ENCODE measurements at regions not wholly inside any gene's neighbourhood (a gene's known extent, or its start where the extent isn't known, plus 50 kb on each side); places are given as distances from the start of the nearest gene placed in this dataset.

DNA sequence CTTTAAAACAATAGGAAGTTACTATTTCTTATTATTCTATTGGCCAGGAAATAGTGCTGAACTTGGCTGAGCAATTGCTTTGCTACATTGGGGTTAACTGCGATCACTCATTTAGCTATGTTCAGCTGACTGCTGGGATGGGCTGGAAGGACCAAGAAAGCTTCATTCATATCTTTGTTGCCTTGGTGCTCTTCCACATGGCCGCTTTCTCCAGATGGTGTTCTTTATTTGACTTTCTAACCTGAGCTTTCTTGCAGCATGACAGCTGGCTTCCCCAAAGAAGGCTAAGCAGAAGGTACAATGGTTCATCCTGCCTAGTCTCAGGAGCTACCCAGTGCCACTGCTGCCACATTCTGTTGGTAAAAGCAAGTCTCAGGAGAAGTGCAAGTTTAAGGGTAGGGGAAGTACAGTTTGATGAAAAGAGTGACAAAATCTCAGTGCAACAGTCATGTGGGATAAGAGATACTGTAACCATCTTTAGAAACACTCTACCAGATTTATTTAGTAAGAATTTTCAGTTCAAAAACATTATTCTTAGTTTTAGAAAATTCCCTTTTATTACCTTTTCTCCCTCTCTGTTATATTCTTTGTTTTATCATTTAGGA lies 180.6 kb upstream of the RBMS1 start:
- no peak for DNase-seq (ENCODE audit: low read depth in 3 of 3)

DNA sequence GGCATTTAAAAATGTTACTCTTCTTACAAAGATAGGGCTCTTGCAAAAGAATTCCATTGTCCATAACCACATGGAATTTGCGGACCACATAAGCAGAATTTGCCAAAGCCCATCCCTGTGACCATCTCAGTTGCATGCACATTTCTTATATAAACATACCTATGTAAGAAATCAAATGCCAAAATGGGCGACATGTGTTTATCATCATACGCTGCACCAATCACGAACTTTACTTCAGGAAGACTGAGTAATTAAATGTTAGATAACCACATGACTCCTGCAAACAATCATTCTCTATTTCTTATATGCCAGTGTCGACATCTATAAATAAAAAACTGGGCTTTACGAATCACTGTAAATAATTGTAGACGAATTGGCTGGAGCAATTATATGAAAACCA lies 186.1 kb upstream of the RBMS1 start:
- no peak for DNase-seq (ENCODE audit: low read depth in 3 of 3)

DNA sequence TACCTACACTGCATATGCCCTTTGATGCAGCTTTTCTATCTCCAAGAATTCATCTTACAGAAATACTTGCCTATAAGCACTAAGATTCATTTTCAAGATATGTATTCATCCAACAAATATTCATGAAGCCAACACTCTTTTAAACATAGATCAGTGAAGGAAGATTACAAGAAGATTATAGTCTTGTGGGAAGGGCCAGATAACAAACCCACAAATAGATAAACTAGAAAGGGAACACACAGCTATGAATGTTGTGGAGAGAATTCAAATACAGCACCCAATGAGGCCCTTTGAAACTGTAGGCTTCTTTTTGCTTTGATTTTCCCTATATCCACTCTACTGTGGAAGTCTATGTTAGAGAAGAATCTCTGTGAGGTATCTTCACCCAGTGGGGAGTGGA lies 186.7 kb upstream of the RBMS1 start:
- no peak for DNase-seq (ENCODE audit: low read depth in 3 of 3)

DNA sequence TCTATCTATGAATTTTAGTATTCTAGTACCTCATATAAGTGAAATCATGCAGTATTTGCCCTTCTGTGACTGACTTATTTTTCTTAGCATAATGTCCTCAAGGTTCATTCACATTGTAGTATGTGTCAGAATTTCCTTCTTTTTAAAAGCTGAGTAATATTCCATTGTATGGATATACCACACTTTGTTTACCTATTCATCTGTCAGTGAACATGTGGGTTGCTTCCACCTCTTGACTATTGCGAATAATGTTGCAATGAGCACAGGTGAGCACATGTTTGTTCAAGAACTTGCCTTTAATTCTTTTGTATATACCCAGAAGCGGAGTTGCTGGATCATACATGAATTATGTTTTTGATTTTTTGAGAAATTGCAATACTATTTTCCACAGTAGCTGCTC lies 187.4 kb upstream of the RBMS1 start:
- no peak for DNase-seq (ENCODE audit: low read depth in 3 of 3)

DNA sequence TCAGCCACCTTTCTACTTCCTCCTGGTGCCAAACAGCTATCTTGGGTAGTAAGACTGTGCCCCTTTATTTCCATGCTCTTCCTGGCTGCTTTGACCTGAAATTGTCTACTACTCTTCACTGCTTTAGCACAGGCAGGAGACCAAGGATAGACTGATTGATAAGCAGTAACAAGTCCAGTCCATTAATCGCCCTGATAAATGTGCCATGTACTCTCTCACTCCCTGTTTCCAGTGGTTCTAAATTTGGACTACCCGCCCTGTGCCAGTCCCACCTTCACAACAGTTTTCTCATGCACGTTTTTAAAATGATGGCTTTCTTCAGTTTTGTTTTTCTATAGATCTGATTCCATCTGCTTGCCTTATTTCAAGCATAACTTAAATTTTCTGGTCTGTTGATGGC lies 189.6 kb upstream of the RBMS1 start:
- DNase-seq (ENCODE audit: low read depth in 3 of 3) = no peak

DNA sequence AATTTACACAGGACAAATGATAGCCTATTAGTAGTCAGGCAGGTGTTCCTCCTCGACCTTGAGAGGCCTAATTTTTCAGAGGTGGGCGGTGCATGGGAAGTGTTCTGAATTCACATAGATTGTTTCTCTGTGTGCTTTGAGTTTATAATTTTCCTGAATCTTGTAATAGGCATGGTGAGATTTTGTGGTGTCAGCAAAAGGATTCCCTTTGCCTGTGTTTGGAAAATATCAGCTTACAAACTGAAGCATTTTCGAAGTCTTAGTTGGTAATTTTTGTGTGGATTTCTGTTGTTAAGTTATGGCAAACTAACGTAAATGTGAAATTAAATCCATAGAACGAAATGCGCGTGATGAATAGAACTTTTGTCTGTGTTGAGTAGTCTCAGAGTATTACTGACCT lies 194.0 kb upstream of the RBMS1 start:
- no peak for DNase-seq (ENCODE audit: low read depth in 3 of 3)

DNA sequence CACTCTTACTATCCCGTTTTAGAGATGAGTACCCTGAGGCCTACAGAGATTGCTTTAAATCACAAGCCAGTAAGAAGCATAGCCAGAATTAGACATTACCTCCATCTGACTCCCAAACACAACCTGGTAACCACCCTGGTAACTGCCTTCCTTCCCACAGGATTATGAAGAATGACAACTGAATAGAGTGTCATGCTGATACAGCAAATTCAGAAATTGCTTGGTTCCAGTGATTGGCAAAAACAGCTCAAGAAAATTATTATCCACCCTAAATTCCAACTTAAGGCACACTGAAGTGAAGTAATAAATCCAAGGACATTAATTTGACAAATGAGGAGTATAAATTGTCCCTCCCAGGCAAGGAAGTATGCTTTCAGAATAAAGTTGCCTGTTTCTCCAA lies 195.8 kb upstream of the RBMS1 start:
- no peak for DNase-seq (ENCODE audit: low read depth in 3 of 3)

DNA sequence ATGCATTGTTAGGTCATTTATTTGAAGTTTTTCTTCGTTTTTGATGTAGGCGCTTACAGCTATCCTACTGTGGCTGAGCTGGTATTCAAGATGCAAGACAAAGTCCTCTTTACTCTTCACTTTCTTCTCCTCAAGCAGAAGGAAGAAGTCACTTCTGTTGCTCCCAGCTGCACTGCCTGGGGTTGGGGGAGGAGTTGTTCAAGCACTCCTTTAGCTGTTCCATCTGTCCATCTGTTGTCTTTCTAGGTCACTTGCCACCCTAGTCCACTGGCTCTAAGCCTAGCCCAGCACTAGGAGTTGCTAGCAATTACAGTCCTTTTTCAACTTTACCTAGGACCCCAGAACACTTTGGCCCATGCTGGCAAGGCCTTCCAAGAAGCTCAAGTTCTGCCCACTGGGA lies 200.6 kb upstream of the RBMS1 start:
- DNase-seq (ENCODE audit: low read depth in 3 of 3) = no peak

DNA sequence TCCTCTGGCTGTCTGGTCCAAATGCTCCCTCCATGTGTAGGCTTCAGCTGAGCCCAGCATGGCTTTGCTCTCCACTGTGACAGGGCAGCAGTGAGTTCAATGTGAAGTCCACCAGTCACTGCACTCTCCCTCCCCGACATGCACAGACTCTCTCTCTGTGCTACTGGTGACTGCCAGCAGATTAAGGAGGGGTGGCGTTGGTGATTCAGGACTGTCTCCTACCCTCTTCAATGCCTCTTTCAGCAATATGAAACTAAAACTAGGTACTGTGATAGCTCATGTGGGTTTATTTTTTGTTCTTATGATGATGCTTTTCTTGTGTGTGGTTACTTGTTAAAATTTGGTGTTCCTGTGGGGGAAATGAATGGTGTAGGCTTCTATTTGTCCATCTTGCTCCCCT lies 201.0 kb upstream of the RBMS1 start:
- DNase-seq (ENCODE audit: low read depth in 3 of 3) = no peak

DNA sequence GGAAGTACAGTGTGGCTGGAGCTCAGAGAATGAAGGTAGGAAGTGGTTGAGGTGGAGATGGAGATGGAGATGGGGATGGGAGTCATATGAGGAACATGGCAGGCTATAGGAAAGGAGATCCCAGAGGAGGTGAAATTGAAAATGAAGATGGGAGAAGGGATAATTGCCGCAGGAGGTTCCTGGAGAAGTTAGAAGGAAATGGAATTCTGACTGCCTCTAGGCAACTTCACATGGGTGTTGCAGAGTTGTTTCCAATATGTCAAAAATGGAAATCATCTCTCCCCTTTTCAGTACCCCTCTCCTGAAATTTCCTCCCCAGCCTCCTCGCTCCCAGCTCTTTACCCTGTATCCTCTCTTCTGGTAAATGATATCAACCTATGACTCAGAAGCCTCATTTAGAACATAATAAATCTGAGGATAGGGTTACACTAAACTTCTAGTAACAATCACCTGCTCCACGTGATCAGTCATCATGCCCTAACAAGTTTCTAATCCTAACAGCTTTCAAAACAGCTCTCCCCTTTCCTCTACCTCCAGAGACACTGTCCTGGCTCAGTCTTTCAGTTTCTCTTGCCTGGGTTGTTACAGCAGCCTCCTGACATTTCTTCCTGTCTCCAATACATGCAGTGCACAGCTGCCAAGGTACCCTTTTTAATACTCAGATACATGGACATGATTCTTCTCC lies 201.9 kb upstream of the RBMS1 start:
- no peak for DNase-seq (ENCODE audit: low read depth in 3 of 3)

DNA sequence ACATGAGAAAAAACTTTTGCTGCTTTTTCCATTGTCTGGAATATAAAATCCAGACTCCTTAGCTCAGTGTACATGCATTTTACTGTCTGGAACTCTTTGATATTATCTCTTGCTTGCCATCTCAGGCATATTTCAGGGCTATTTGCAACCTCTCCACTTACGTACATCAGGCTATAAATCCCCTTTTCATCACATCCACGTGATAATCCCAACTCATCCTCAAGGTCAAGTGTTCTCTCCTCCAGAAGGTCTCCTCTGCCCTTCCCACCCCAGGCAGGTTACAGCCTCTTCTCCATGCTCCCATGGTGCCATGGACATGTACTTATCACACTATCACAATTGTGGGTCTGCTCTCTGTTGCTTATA lies 202.5 kb upstream of the RBMS1 start:
- DNase-seq (ENCODE audit: low read depth in 3 of 3) = no peak

DNA sequence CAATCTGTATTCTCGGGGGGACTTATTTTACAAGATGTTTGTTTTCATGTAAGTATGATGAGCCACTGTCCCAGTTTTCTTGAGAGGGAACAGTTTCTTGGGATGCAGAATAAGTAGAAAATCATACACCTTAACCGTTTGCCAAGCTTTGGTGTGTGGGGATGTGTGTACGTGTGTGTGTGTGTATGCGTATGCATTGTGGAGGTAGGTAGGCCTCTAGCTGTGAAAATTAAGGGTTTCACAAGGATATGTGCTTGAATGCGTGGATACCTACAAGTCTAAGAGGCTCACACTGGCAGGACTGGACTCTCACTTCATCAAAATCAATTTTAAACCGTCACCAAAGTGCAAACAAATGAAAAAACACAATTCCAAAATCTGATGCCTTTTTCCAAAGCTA lies 204.2 kb upstream of the RBMS1 start:
- no peak for DNase-seq (ENCODE audit: low read depth in 3 of 3)

DNA sequence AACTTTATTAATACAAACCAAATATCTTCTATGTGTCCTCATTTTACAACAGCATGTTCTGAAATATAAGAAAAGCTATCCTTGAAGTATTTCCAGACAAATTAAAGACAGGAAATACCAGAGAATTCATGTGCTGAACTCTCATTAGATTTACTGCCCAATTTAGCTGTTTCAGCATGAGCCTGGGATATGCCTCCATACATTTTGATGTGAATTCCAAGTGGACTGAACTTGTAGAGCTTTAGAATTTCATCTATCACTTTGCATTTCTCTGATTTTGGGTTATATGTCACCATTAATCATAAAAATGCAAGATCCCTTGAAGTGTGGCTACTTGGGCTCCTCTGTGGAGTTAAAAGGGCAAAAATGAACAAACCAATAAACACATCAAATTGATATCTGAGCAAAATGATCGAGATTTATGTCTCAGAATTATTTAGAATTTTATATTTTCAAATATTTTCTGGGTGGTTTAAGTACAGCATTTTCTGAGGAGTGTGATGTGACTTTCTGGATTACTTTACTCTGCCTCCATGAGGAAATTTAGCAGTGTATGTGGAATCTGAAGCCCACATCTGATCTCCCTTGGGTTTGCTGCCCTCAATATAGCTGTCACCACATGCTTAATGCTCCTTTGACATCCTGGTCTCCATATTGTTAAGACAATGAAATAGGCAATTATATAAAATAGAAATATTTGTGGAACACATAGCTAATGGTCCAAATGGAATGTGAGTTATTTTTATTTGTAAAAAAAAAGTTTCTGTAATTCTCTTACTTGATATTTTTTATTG lies 206.6 kb upstream of the RBMS1 start:
- DNase-seq (ENCODE audit: low read depth in 3 of 3) = no peak

DNA sequence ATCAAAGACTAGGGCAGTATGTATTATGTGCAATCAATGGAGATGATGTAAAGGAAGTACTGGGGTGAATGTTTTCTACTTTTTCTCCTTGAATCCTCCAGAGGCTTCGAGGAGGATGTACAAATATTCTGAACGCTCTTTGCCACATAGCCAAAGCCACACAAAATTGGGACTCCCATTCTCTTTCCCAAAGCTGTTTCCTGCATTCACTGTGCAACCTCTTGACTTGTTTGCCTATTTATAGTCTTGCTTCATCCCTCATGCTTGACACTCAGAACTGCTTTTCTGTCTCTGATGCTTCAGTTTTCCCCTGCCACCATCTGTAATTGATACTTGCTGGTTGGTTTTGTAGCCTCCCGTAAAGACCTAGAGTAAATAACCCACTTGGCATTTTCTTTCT lies 208.2 kb upstream of the RBMS1 start:
- DNase-seq (ENCODE audit: low read depth in 3 of 3) = no peak

DNA sequence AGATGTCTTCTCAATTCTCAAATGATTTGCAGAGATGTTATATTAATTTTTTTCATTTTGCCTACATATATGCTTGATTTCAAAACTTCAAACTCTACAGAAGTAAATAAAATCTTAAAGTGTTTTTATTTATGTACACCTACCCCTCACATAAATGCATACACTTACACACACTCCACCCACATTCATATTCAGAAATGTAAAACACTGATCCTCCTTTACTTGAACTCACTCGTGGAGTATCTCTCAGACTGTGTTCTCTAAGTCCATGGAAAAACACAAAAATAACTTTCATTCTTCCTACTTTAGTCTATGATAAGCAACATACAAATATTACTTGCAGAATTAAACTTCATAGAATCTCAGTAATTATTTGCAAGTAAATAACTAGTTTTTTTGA lies 209.1 kb upstream of the RBMS1 start:
- DNase-seq (ENCODE audit: low read depth in 3 of 3) = no peak

DNA sequence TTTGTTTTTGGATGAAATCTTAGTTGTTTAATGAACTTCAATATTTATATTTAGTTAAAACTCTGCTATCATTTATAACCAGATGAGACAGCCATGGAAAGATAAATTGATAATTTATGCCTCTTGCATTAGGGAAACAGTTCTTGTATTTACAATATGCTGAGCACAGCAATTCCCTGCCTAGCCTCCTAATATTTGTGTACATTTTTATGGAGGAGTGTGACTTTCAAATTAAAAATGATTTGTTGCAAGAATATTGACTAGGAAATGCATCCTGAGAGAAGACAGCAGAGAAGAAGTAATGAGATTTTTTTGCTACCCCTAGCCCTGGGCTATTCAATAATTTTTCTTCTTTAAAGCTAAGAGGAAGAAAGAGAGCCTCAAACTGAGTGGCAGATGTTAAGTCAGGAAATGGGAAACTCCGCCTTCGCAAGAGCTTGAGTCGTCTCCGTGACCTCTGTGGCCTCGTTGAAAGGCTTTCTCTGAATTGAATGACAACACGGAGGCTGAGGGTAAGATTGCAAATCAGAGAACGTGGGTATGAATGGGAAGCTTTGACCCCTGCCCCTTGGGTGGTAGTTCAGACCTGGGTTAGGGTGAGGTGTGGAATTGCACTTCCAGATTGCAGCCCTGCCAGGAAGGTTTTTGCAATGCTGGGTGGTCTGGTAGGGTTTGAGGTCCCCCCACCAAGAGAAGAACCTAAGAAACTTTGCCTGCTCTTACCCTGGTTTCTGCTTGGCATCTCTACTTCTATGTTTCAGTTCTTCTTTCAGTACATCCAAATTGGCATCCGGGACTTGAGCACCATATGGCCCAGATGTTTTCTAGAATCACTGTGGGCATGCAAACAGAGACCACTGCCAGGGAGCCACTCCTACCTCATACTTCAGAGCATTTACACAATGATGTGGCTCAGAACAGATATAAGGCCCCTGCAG lies 210.3 kb upstream of the RBMS1 start:
- no peak for DNase-seq (ENCODE audit: low read depth in 3 of 3)

DNA sequence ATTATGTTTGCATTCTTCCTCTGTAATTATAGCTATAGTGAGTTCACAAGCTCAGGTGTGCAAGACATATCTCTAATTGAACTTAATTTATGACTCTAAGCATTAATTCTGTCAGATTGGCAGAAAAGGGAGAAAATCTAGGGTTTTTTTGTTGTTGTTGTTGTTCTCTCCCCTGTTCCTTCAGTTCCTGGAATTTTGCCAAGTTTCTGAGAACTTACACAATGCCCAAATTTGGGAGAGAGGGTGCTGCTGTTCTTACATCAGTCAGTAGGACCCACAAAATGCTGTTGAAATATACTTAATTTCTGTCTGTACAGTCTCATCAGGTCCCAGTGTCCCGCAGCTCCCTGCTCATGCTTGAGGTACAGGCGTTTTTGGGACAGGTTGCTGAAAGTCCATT lies 221.8 kb upstream of the RBMS1 start:
- DNase-seq (ENCODE audit: low read depth in 3 of 3) = no peak

DNA sequence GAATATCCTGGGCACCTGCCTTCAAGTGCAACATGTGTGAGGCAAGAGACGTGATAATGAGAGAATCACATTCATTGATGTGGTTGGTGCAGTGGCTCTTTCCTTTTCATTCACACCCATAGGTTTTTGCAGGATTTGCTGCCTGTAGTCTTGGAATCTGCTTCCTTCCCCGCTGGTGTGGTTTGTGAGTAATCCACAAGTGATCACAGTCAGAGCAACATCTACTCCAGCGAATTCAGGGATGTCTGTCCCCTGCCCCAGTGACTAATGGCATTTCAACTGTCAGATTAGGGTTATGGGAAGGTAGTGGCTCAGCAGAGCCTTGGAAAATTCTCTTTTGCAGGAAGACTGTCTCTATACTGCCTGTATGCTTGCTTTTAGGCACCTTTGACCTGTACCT lies 225.5 kb upstream of the RBMS1 start:
- DNase-seq (ENCODE audit: low read depth in 3 of 3) = no peak

DNA sequence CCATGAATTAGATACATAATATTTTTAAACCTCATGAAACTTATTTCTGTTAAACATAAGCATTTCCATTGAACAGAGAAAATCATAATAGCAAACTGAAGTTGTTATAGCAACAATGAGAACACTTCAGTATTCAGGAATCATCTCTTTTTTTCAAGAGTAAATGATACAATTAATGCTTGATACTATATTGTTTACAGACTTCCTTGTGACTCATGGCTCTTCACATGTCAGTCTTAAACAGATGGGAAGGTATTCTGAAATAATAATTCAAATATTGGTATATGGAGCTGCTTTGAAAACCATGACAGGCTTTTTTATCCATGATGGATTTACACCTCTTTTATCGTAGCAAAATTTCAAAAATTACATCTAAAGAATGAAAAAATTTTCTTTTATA lies 226.5 kb upstream of the RBMS1 start:
- no peak for DNase-seq (ENCODE audit: low read depth in 3 of 3)

DNA sequence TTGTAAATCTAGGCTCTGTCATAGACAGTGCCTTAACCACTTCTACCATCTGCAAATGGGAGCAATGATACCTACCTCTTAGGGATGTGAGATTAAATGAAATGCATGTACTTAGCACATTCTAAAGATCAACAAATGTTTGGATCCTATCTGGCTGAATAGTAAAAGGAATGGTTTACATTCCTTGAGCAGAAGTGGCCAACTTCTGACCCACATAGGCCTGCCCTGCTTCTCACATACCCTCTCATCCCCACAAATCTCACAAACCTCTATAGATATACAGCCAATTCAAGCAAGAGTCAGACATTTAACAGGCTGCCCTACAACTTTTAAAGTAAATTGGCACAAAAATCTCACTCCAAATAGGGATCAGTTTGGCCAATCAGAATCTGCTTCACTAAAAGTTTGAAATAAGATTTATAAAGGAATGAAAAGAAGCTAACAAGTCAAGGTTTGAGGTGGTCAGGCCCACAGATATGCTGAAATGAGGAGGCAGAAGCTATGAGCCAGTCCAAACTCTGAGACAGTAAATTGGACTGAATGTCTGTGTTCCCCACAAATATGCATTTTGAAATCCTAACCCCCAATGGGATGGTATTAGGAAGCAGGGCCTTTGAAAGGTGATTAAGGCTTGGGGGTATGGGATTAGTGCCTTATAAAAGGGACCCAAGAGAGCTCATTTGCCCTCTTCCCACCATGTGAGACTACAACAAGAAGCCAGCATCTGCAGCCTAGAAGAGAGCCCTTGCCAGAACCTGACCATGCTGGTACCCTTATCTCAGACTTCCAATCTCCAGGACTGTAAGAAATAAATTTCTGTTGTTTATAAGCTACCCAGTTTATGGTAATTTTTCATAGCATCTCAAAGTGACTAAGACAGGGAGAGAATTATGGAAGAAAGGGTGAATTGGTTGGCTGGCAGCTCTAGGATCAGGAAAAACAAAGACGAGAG lies 227.8 kb upstream of the RBMS1 start:
- DNase-seq (ENCODE audit: low read depth in 3 of 3) = no peak

DNA sequence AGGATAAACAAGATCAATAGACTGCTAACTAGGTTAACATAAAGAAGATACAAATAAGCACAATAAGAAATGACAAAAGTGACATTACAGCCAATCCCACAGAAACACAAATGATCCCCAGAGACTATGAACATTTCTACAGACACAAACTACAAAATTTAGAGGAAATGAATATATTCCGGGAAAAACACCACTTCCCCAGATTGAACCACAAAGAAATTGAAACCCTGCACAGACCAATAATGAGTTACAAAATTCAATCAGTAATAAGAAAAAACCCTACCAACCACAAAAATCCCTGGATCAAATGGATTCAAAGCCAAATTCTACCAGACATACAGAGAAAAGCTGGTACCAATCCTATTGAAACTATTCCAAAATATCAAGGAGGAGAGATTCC lies 232.4 kb upstream of the RBMS1 start:
- no peak for DNase-seq (ENCODE audit: low read depth in 3 of 3)
